ENCODE measurements at regions not wholly inside any gene's neighbourhood (a gene's known extent, or its start where the extent isn't known, plus 50 kb on each side); places are given as distances from the start of the nearest gene placed in this dataset.

- H3K36me3 ChIP-seq (ENCODE audit: control insufficient read depth, insufficient read depth, low read length) = no peaks in the 10 kb centered on the region
- H3K27me3 ChIP-seq (ENCODE audit: control insufficient read depth, insufficient read depth, low read length) = peaks cover 3% of the 10 kb centered on the region
- CTCF ChIA-PET = no interaction called here
Measured at GRCh38 chr17:79350533-79350932, 260.3 kb downstream of the RBFOX3 start.

GRCh38 chr17:79349506-79350400 is 261.1 kb downstream of the RBFOX3 start:
- DNase-seq (ENCODE audit: low read depth) = no peak
- H3K36me3 ChIP-seq (ENCODE audit: control insufficient read depth, insufficient read depth, low read length) = no peaks in the 10 kb centered on the region
- no peaks in the 10 kb centered on the region; the same call in none of the 2 replicates for H3K27me3 ChIP-seq (ENCODE audit: control insufficient read depth, insufficient read depth, low read length)
- no peak overlapping the region for H3K4me3 ChIP-seq (ENCODE audit: low read depth, low read length)
- no peak for TF ChIP-seq CTCF (IDR thresholded peaks at IDR 0.05; ENCODE audit: insufficient read depth, low read depth, low read length)
- ChIA-PET CTCF (no interaction called here), POLR2A (no interaction called here)

More at GRCh38 chr17:79350533-79350932, 260.3 kb downstream of the RBFOX3 start:
- POLR2A ChIA-PET = no interaction called here
- no peak for TF ChIP-seq CTCF (IDR thresholded peaks at IDR 0.05; ENCODE audit: insufficient read depth, low read depth, low read length)
- H3K4me3 ChIP-seq (ENCODE audit: low read depth, low read length) = no peak overlapping the region
- no peak for DNase-seq (ENCODE audit: low read depth)

DNA sequence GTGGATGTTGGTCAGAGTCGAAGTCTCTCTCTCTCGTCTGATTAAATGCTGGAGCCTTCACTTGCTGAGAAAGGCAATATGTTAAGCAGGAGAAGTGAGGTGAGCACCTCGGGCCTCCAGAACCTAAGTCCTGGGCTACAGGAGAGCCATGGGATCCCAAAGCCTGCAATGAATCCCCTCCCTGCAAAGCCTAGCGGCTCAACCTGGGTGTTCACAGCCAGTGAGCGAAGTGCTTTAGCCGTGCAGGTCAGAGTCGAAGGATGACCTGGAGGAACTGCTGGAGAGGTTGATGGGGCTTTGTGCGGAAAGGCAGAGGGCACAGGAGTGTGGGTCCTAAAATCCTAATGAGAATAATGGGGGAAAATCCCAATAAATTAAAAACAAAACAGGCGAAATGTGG is 267.8 kb downstream of the ENGASE start:
- Histone ChIP-seq H3K27me3 (ENCODE audit: control insufficient read depth, insufficient read depth, low read length) (peaks cover 4% of the 10 kb centered on the region; the same call in 1 of the 2 replicates), H3K4me3 (ENCODE audit: low read depth, low read length) (no peak overlapping the region), H3K36me3 (ENCODE audit: control insufficient read depth, insufficient read depth, low read length) (no peaks in the 10 kb centered on the region)
- ChIA-PET CTCF (no interaction called here), POLR2A (no interaction called here)
- no peak for TF ChIP-seq CTCF (IDR thresholded peaks at IDR 0.05; ENCODE audit: insufficient read depth, low read depth, low read length)
- no peak for DNase-seq (ENCODE audit: low read depth)

- Histone ChIP-seq H3K36me3 (ENCODE audit: control insufficient read depth, insufficient read depth, low read length) (no peaks in the 10 kb centered on the region), H3K27me3 (ENCODE audit: control insufficient read depth, insufficient read depth, low read length) (peaks cover 4% of the 10 kb centered on the region; the same call in 1 of the 2 replicates), H3K4me3 (ENCODE audit: low read depth, low read length) (no peak overlapping the region)
- no peak for DNase-seq (ENCODE audit: low read depth)
- ChIA-PET CTCF (interaction anchor here (0.6 kb wide), 1 partner anchor 50 kb away, joined by 3 read pairs; no protein-coding TSS in a partner anchor), POLR2A (no interaction called here)
- TF ChIP-seq CTCF (IDR thresholded peaks at IDR 0.05; ENCODE audit: insufficient read depth, low read depth, low read length) = no peak
Measured at GRCh38 chr17:79341816-79342215, 267.2 kb downstream of the ENGASE start.

DNA sequence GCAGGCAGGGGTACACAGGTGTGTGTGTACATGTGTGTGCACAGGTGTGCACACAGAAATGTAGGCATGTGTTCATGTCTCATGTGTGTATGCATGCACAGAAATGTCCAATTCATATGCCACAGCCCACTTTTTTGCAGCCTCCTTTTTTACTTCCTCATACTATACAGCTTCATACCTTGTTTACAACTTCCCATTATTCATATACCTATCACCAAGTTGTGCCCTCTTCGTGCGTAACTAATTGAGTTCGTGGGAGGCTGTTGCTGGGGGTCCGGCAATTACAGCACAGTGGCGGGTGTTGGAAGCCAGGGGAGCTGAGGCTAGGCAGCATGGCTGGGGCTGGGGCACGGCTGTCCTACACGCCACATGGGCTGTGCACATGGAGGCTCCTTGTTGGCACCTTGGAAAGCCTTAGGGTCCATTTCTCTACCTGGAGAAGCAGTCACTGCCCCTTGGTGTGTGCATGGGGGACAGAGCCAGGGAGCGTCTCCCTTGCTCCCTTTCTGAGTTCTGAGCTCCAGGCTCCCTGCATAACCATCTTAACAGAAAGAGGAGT is 266.7 kb downstream of the ENGASE start:
- no peak for TF ChIP-seq CTCF (IDR thresholded peaks at IDR 0.05; ENCODE audit: insufficient read depth, low read depth, low read length)
- H3K4me3 ChIP-seq (ENCODE audit: low read depth, low read length) = no peak overlapping the region
- ChIA-PET CTCF (interaction anchor here (0.6 kb wide), 1 partner anchor 51 kb away, joined by 3 read pairs; no protein-coding TSS in a partner anchor), POLR2A (no interaction called here)
- peaks cover 4% of the 10 kb centered on the region; the same call in 1 of the 2 replicates for H3K27me3 ChIP-seq (ENCODE audit: control insufficient read depth, insufficient read depth, low read length)
- no peak for DNase-seq (ENCODE audit: low read depth)
- no peaks in the 10 kb centered on the region for H3K36me3 ChIP-seq (ENCODE audit: control insufficient read depth, insufficient read depth, low read length)

Measured in BJ (cell line).